A549 (cell line): ENCODE measurements at regions not wholly inside any gene's neighbourhood (a gene's known extent, or its start where the extent isn't known, plus 50 kb on each side); places are given as distances from the start of the nearest gene placed in this dataset.
"Not testable (repeated sequence)": the region's sequence is repeated elsewhere in the genome, so short reads cannot be mapped to it uniquely, and the experiment has no call there.

Experiments
- ATAC-seq, 2 experiments: fragments of 200-7000 bp in 1 of 2; fragments of >200 bp in 1 of 2; cut with Nextera tagmentation in 1 of 2; cut with Tn5 transposase in 1 of 2; 3 replicates each; pipeline versions ENCODE4 v1.8.0 to v1.9.1; 2018 to 2020; ENCODE audit warnings: mild to moderate bottlenecking in 1 of 2, moderate library complexity in 1 of 2
- CTCF ChIA-PET: fragments of 300-600 bp; sonication (Branson Sonifier 250); formaldehyde crosslinking; extraction: SDS; loops from one replicate; lab custom pipeline; 2021; ENCODE audit warnings: antibody characterized with exemption, inconsistent platforms; lab: Yijun Ruan, JAX
- POLR2A ChIA-PET: fragments of 350-600 bp; formaldehyde crosslinking; extraction: SDS; loops from one replicate; lab custom pipeline; 2021; ENCODE audit warnings: antibody characterized with exemption, inconsistent platforms; lab: Yijun Ruan, JAX
- DNase-seq, 2 experiments: peaks; one replicate each; pipeline versions ENCODE4 v3.0.0 to v3.0.0-alpha.2; 2011 to 2016; ENCODE audit warnings: low read depth in 1 of 2, low spot score in 1 of 2
- FAIRE-seq: peaks from 2 replicates; lab custom pipeline; 2011; peaks lifted over from hg19 to GRCh38; lab: Jason Lieb, UNC
- H3K27ac ChIP-seq, 2 experiments: fragments of >200 bp; sonication (Bioruptor Twin); formaldehyde crosslinking; 3 replicates each; pipeline ENCODE4 v1.5.1; 2016 to 2017
- H3K4me1 ChIP-seq: fragments of >200 bp; sonication (Bioruptor Twin); formaldehyde crosslinking; 3 replicates; pipeline ENCODE4 v1.6.1; 2016
- H3K4me2 ChIP-seq: fragments of >200 bp; sonication (Bioruptor Twin); formaldehyde crosslinking; 3 replicates; pipeline ENCODE4 v1.6.1; 2016
- H3K4me3 ChIP-seq: fragments of >200 bp; sonication (Bioruptor Twin); formaldehyde crosslinking; 3 replicates; pipeline ENCODE4 v1.5.1; 2016
- H3K9me3 ChIP-seq: fragments of >200 bp; sonication (Bioruptor Twin); formaldehyde crosslinking; 3 replicates; pipeline ENCODE4 v1.6.1; 2016
- BCL3 ChIP-seq: fragments of >200 bp; sonication (Bioruptor Twin); formaldehyde crosslinking; IDR thresholded peaks from 3 replicates; pipeline ENCODE4 v1.6.1; 2016
- CBX2 ChIP-seq: fragments of 200-600 bp; sonication (generic); IDR thresholded peaks from 2 replicates; pipeline ENCODE4 v1.6.1; 2016; ENCODE audit warnings: low read depth, mild to moderate bottlenecking, borderline replicate concordance
- CBX8 ChIP-seq: fragments of 200-600 bp; sonication (generic); IDR thresholded peaks from 2 replicates; pipeline ENCODE4 v1.6.1; 2016
- EHF ChIP-seq: fragments of 250-450 bp; sonication (Bioruptor Pico); IDR thresholded peaks from 2 replicates; pipeline ENCODE4 v1.5.0; 2020; ENCODE audit warnings: mild to moderate bottlenecking
- EHMT2 ChIP-seq: fragments of 200-600 bp; sonication (generic); IDR thresholded peaks from 2 replicates; pipeline ENCODE4 v1.6.1; 2016; ENCODE audit warnings: antibody characterized with exemption, low read depth, mild to moderate bottlenecking, moderate library complexity
- ELK1 ChIP-seq: fragments of 150-350 bp; IDR thresholded peaks from 2 replicates; pipeline ENCODE4 v1.6.1; 2014; ENCODE audit warnings: low read depth, mild to moderate bottlenecking, low read length
- FOSL2 ChIP-seq, 2 experiments: fragments of 450-650 bp in 1 of 2; fragments of >200 bp in 1 of 2; sonication (Bioruptor Twin) in 1 of 2; formaldehyde crosslinking; IDR thresholded peaks; 2 replicates each; pipeline versions ENCODE4 v1.5.0 to v1.6.1; 2016 to 2020; ENCODE audit warnings: mild to moderate bottlenecking in 1 of 2, moderate library complexity in 1 of 2
- FOXS1 ChIP-seq: fragments of 250-450 bp; sonication (Bioruptor Pico); IDR thresholded peaks from 2 replicates; pipeline ENCODE4 v1.5.0; 2020; ENCODE audit warnings: mild to moderate bottlenecking, moderate library complexity
- HDAC2 ChIP-seq: fragments of 200-600 bp; sonication (generic); IDR thresholded peaks from 2 replicates; pipeline ENCODE4 v1.6.1; 2016
- HES2 ChIP-seq: fragments of >200 bp; sonication (Bioruptor Twin); formaldehyde crosslinking; IDR thresholded peaks from 2 replicates; pipeline ENCODE4 v1.6.1; 2016
- HMGXB4 ChIP-seq: fragments of 250-450 bp; sonication (Bioruptor Pico); IDR thresholded peaks from 2 replicates; pipeline ENCODE4 v1.5.0; 2021; ENCODE audit warnings: mild to moderate bottlenecking, moderate library complexity, borderline replicate concordance
- HOXB5 ChIP-seq: fragments of 250-450 bp; sonication (Bioruptor Pico); IDR thresholded peaks from 2 replicates; pipeline ENCODE4 v1.5.0; 2020; ENCODE audit warnings: mild to moderate bottlenecking, moderate library complexity
- MAX ChIP-seq: IDR thresholded peaks from 2 replicates; pipeline ENCODE4 v1.6.1; 2012
- MAZ ChIP-seq: fragments of 150-350 bp; IDR thresholded peaks from 2 replicates; pipeline ENCODE4 v1.6.1; 2014; ENCODE audit warnings: antibody characterized with exemption, low read depth, low read length, borderline replicate concordance
- NFE2L2 ChIP-seq: fragments of 150-350 bp; conservative IDR thresholded peaks from 2 replicates; pipeline ENCODE4 v1.6.1; 2014; ENCODE audit warnings: low read length
- PBX3 ChIP-seq: IDR thresholded peaks from 2 replicates; pipeline ENCODE4 v1.6.1; 2012
- RAD21 ChIP-seq, 2 experiments: fragments of >200 bp in 1 of 2; sonication (Bioruptor Twin) in 1 of 2; formaldehyde crosslinking in 1 of 2; IDR thresholded peaks in 1 of 2; conservative IDR thresholded peaks in 1 of 2; 2 replicates in 1 of 2; 3 replicates in 1 of 2; pipeline ENCODE4 v1.6.1; 2012 to 2018; ENCODE audit warnings: inconsistent platforms in 1 of 2
- SREBF2 ChIP-seq: fragments of 450-650 bp; IDR thresholded peaks from 2 replicates; pipeline ENCODE4 v1.6.1; 2014; ENCODE audit warnings: mild to moderate bottlenecking, moderate library complexity
- ZSCAN20 ChIP-seq: fragments of 250-450 bp; sonication (Bioruptor Pico); IDR thresholded peaks from 2 replicates; pipeline ENCODE4 v1.8.0; 2022; ENCODE audit warnings: mild to moderate bottlenecking, moderate library complexity
- WGBS: methylation state at CpG from one replicate; pipeline ENCODE4 v1.1.6; 2017; ENCODE audit errors: missing lambda C conversion rate; 5-methylcytosine and 5-hydroxymethylcytosine counted together

- TF ChIP-seq CBX2 (no peak), CBX8 (no peak)
These were observed 493.2 kb downstream of the TYW1 start (continued) for GRCh38 chr7:67489881-67490280.

GRCh38 chr7:67493366-67493765 is 496.7 kb downstream of the TYW1 start:
- ChIA-PET POLR2A (no interaction called here), CTCF (interaction anchor here (0.6 to 1.1 kb wide), 2 partner anchors 11 to 265 kb away, joined by 3 to 4 read pairs; no protein-coding TSS in a partner anchor)
- DNase-seq (no peak), FAIRE-seq (no peak), ATAC-seq (no peak)
- Histone ChIP-seq H3K9me3 (peaks cover 6% of the 10 kb centered on the region; the same call in 2 of the 3 replicates), H3K4me2 (no peak overlapping the region), H3K27ac (no peak overlapping the region), H3K4me3 (no peak overlapping the region)
- TF ChIP-seq ELK1 (no peak), MAZ (no peak), SREBF2 (no peak), NFE2L2 (no peak)
- TF ChIP-seq, all 56 proteins: peak for 0
- WGBS: 31% methylated on average over 8 of the region's 8 CpGs
- no peaks in the 10 kb centered on the region for H3K4me1 ChIP-seq

GRCh38 chr7:67496589-67496988 is 500.0 kb downstream of the TYW1 start:
- H3K4me2 ChIP-seq: no peak overlapping the region
- TF ChIP-seq FOSL2 (IDR thresholded peaks at IDR 0.05): no peak
- TF ChIP-seq FOSL2 (CRISPR knock-in tag; IDR thresholded peaks at IDR 0.05): no peak
- TF ChIP-seq EHMT2: no peak
- no peak for TF ChIP-seq PBX3
- no peak for TF ChIP-seq CBX2
- H3K4me3 ChIP-seq: no peak overlapping the region
- WGBS: 42% methylated on average over 7 of the region's 7 CpGs
- ATAC-seq (no peak), FAIRE-seq (no peak), DNase-seq (no peak)
- H3K4me1 ChIP-seq: no peaks in the 10 kb centered on the region
- ChIA-PET CTCF (interaction anchor here (0.6 to 0.8 kb wide), 2 partner anchors 14 to 124 kb away, joined by 3 read pairs; no protein-coding TSS in a partner anchor), POLR2A (no interaction called here)
- peaks cover 3% of the 10 kb centered on the region; the same call in 2 of the 3 replicates for H3K9me3 ChIP-seq
- no peak overlapping the region for H3K27ac ChIP-seq

GRCh38 chr7:67497914-67498313 is 501.3 kb downstream of the TYW1 start:
- POLR2A ChIA-PET, H3K4me1 ChIP-seq, H3K27ac ChIP-seq, DNase-seq, FAIRE-seq, H3K4me3 ChIP-seq, CTCF ChIA-PET, ATAC-seq, H3K4me2 ChIP-seq, H3K9me3 ChIP-seq: not testable (repeated sequence)
- 11% methylated on average over 3 of the region's 3 CpGs for WGBS

- no peak for ATAC-seq
- FAIRE-seq: no peak
- 2% methylated on average over 3 of the region's 3 CpGs for WGBS
These were observed 506.3 kb downstream of the TYW1 start for GRCh38 chr7:67502929-67503328.

More at GRCh38 chr7:67502929-67503328, 506.3 kb downstream of the TYW1 start:
- ChIA-PET CTCF (no interaction called here), POLR2A (no interaction called here)
- H3K4me3 ChIP-seq: no peak overlapping the region
- no peaks in the 10 kb centered on the region for H3K4me1 ChIP-seq
- no peak overlapping the region for H3K4me2 ChIP-seq
- no peak overlapping the region for H3K27ac ChIP-seq
- TF ChIP-seq HMGXB4: no peak
- no peak for TF ChIP-seq RAD21 (conservative IDR thresholded peaks at IDR 0.05 in 1 of 2, IDR thresholded peaks at IDR 0.05 in 1 of 2)
- no peak for TF ChIP-seq FOSL2 (IDR thresholded peaks at IDR 0.05)
- no peak for TF ChIP-seq FOSL2 (CRISPR knock-in tag; IDR thresholded peaks at IDR 0.05)
- no peak for TF ChIP-seq MAX
- TF ChIP-seq HES2: no peak
- TF ChIP-seq HOXB5 (CRISPR knock-in tag): no peak
- TF ChIP-seq EHF (CRISPR knock-in tag): no peak
- TF ChIP-seq HDAC2: no peak
- no peak for TF ChIP-seq ZSCAN20
- no peak for TF ChIP-seq FOXS1 (CRISPR knock-in tag)
- TF ChIP-seq BCL3: no peak
- H3K9me3 ChIP-seq: peaks cover 3% of the 10 kb centered on the region; the same call in 1 of the 3 replicates
- DNase-seq: no peak
